ENCODE measurements at regions not wholly inside any gene's neighbourhood (a gene's known extent, or its start where the extent isn't known, plus 50 kb on each side); places are given as distances from the start of the nearest gene placed in this dataset.
"Not testable (repeated sequence)": the region's sequence is repeated elsewhere in the genome, so short reads cannot be mapped to it uniquely, and the experiment has no call there.

DNA sequence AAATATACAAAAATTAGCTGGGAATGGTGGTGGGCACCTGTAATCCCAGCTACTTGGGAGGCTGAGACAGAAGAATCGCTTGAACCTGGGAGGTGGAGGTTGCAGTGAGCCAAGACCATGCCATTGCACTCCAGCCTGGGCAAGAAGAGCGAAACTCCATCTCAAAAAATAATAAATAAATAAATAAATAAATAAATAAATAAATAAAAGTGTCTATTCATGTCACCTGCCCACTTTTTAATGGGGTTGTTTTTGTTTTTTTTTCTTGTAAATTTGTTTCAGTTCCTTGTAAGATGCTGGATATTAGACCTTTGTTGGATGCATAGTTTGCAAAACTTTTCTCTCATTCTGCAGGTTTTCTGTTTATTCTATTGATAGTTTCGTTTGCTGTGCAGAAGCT, 71.9 kb upstream of the KCNAB1 start:
- TF ChIP-seq, protein P1, sequence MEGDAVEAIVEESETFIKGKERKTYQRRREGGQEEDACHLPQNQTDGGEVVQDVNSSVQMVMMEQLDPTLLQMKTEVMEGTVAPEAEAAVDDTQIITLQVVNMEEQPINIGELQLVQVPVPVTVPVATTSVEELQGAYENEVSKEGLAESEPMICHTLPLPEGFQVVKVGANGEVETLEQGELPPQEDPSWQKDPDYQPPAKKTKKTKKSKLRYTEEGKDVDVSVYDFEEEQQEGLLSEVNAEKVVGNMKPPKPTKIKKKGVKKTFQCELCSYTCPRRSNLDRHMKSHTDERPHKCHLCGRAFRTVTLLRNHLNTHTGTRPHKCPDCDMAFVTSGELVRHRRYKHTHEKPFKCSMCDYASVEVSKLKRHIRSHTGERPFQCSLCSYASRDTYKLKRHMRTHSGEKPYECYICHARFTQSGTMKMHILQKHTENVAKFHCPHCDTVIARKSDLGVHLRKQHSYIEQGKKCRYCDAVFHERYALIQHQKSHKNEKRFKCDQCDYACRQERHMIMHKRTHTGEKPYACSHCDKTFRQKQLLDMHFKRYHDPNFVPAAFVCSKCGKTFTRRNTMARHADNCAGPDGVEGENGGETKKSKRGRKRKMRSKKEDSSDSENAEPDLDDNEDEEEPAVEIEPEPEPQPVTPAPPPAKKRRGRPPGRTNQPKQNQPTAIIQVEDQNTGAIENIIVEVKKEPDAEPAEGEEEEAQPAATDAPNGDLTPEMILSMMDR (conservative IDR thresholded peaks at IDR 0.05; ENCODE audit: low read depth, low read length), result not testable (repeated sequence)
- TF ChIP-seq EZH2 (IDR thresholded peaks at IDR 0.05; ENCODE audit: low read length, unreplicated experiment), result not testable (repeated sequence)

All from PC-3 (cell line).